ENCODE measurements at regions not wholly inside any gene's neighbourhood (a gene's known extent, or its start where the extent isn't known, plus 50 kb on each side); places are given as distances from the start of the nearest gene placed in this dataset.

- no peak for TF ChIP-seq CTCF (conservative IDR thresholded peaks at IDR 0.05; ENCODE audit: low read depth, low read length)
- no peak for TF ChIP-seq EZH2 (IDR thresholded peaks at IDR 0.05; ENCODE audit: borderline replicate concordance, low read depth, low read length, poor library complexity, severe bottlenecking)
These were observed 416.0 kb downstream of the SIPA1L2 start for GRCh38 chr1:232213928-232214327.
